NT2/D1 (cell line): ENCODE measurements at regions not wholly inside any gene's neighbourhood (a gene's known extent, or its start where the extent isn't known, plus 50 kb on each side); places are given as distances from the start of the nearest gene placed in this dataset.

Source experiments
- DNase-seq: peaks from one replicate; pipeline ENCODE4 v3.0.0-alpha.2; 2011; ENCODE audit warnings: low read depth, low spot score
- H3K27me3 ChIP-seq: 2 replicates; pipeline ENCODE4 v1.6.0; 2011; ENCODE audit warnings: mild to moderate bottlenecking; ENCODE audit not compliant: insufficient read length, insufficient read depth
- H3K36me3 ChIP-seq: 2 replicates; pipeline ENCODE4 v1.6.1; 2011; ENCODE audit warnings: mild to moderate bottlenecking, low read length, mixed read lengths; ENCODE audit not compliant: insufficient read depth, insufficient read length
- H3K4me1 ChIP-seq: 2 replicates; pipeline ENCODE4 v1.5.1; 2011; ENCODE audit not compliant: insufficient read depth, insufficient read length
- H3K4me3 ChIP-seq: 2 replicates; pipeline ENCODE4 v1.5.1; 2011; ENCODE audit warnings: low read depth; ENCODE audit not compliant: insufficient read length
- H3K9ac ChIP-seq: 2 replicates; pipeline ENCODE4 v1.6.0; 2011; ENCODE audit warnings: low read depth; ENCODE audit not compliant: insufficient read length
- H3K9me3 ChIP-seq: 2 replicates; pipeline ENCODE4 v1.5.1; 2011; ENCODE audit warnings: mild to moderate bottlenecking, low read length; ENCODE audit not compliant: insufficient read depth
- SUZ12 ChIP-seq: IDR thresholded peaks from 2 replicates; pipeline ENCODE4 v1.6.1; 2011; ENCODE audit not compliant: insufficient read length, insufficient read depth; ENCODE audit errors: extremely low read depth
- YY1 ChIP-seq: IDR thresholded peaks from 2 replicates; pipeline ENCODE4 v1.6.1; 2011; ENCODE audit not compliant: insufficient read length, insufficient read depth
- ZNF274 ChIP-seq: IDR thresholded peaks from 2 replicates; pipeline ENCODE4 v1.6.1; 2011; ENCODE audit warnings: mild to moderate bottlenecking, low read depth, low read length

DNA sequence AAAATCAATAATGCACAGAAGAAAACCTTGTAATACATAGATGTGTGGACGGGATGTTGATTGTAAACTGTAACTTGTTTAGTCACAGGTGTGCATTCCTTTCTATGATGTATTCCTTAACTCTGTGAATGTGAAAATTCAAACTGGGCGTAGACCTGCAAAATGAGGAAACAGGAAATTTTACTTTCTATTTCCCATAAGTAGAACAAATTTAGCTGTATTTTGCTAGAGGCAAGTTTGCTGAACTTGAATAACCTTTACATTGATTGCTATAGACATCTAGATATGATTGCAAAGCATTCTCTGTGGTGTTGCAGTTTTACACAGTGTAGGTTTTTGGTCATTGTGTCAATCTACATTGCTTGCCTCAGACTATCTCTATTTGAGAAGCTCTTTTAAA lies 368.4 kb upstream of the MAN1A1 start:
- H3K36me3 ChIP-seq, result no peaks in the 10 kb centered on the region
- no peak for DNase-seq
- TF ChIP-seq YY1, result no peak
- no peak for TF ChIP-seq ZNF274
- TF ChIP-seq SUZ12, result no peak

DNA sequence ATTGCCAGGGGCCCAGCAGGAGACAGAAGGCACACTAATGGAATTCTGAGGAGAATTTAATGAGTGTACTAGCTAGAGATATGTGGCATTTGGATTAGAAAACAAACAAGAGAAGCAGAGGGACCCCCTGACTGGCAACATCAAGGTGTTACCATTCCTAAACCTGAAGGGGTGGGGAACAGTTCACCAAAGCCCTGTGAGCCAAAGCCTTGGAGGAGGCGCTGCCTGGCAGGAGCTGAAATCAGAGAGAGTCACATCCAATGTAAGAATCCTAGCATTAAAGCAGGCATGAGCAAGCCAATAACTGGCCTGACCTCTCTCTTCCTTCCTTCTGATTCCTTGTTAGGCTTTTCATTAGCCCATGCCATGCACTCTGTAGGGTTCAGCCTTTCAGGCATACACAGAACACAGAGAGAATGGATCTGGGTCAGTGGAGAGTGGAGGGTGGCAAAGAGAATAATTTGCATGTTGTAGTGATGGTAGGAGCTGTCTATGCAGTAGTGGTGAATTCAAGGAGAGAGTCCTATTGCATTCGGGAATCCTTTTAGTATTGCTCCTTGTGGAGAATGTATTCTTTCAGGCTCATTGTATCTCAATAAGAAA lies 367.2 kb upstream of the MAN1A1 start:
- TF ChIP-seq YY1, result no peak
- no peak for TF ChIP-seq SUZ12
- no peak for TF ChIP-seq ZNF274
- no peak overlapping the region for H3K4me3 ChIP-seq
- H3K9ac ChIP-seq, result no peak overlapping the region
- no peak for DNase-seq
- no peaks in the 10 kb centered on the region for H3K27me3 ChIP-seq
- H3K9me3 ChIP-seq, result no peaks in the 10 kb centered on the region
- no peaks in the 10 kb centered on the region for H3K4me1 ChIP-seq
- H3K36me3 ChIP-seq, result no peaks in the 10 kb centered on the region

More for the DNA sequence above, 368.4 kb upstream of the MAN1A1 start:
- H3K9me3 ChIP-seq, result no peaks in the 10 kb centered on the region
- no peak overlapping the region for H3K4me3 ChIP-seq
- H3K27me3 ChIP-seq, result no peaks in the 10 kb centered on the region
- no peaks in the 10 kb centered on the region for H3K4me1 ChIP-seq
- no peak overlapping the region for H3K9ac ChIP-seq

DNA sequence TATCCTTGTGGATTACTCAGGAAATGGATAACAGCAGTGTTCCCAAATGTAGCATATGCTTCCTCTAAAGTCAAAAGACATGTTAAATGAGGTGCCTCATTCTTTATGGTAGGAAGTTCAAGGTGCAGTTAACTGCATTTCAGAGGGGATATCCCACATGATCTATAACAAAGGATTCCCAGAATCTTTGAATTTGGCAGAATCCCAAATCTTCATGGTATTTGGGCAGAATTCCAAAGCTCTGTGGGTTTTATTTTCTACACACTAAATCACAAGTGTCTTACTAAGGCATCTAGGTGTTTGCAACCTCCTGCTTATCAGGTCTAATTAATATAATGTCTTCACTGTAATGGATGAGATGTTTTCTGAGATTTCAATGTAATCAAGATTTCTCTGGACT lies 364.3 kb upstream of the MAN1A1 start:
- no peak for DNase-seq
- H3K36me3 ChIP-seq, result no peaks in the 10 kb centered on the region
- no peaks in the 10 kb centered on the region for H3K9me3 ChIP-seq
- no peaks in the 10 kb centered on the region for H3K27me3 ChIP-seq
- TF ChIP-seq SUZ12 (no peak), YY1 (no peak), ZNF274 (no peak)
- no peak overlapping the region for H3K9ac ChIP-seq
- H3K4me3 ChIP-seq, result no peak overlapping the region
- no peaks in the 10 kb centered on the region for H3K4me1 ChIP-seq

DNA sequence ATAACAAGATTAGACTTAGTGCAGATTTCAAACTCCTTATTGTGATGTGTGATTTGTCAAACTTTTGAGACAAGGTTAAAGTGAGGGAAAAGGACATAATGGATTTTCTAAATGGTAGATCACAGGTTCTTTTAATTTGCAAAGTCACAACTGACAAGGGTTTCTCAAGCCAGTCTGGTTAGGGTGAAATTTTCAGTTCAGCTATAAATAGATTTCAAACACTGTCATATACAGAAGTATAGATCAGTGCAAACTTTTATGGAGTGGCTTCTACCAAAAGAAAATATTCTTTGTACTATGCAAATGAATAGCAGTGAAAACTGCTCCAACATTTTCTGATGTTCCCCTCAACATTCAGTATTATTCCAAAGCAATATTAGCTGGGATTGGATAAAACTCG lies 337.1 kb upstream of the MAN1A1 start:
- no peak for DNase-seq

DNA sequence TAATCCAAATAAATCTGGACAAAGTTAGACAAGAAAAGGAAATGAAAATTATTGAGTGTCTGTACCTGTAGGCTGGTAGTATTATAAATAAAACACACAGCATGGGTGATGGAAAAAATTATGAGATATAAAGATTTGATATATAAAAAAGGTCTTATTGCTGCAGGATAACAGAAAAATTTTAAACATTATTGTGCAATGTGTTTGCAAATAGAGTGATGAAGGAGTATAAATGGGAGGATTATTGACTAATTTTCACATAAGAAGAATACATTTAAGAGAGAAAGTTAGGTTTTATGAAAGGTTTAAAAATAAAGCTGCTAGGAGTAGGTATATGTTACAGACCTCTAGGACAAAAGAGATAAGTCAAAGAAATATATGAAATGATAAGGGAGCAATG lies 336.7 kb upstream of the MAN1A1 start:
- Histone ChIP-seq H3K4me1 (no peaks in the 10 kb centered on the region), H3K36me3 (no peaks in the 10 kb centered on the region), H3K9me3 (no peaks in the 10 kb centered on the region), H3K9ac (no peak overlapping the region), H3K27me3 (no peaks in the 10 kb centered on the region), H3K4me3 (no peak overlapping the region)
- no peak for DNase-seq
- TF ChIP-seq ZNF274 (no peak), YY1 (no peak), SUZ12 (no peak)

More for the DNA sequence above, 337.1 kb upstream of the MAN1A1 start:
- TF ChIP-seq ZNF274 (no peak), SUZ12 (no peak), YY1 (no peak)
- Histone ChIP-seq H3K9me3 (no peaks in the 10 kb centered on the region), H3K36me3 (no peaks in the 10 kb centered on the region), H3K27me3 (no peaks in the 10 kb centered on the region), H3K9ac (no peak overlapping the region), H3K4me1 (no peaks in the 10 kb centered on the region), H3K4me3 (no peak overlapping the region)

DNA sequence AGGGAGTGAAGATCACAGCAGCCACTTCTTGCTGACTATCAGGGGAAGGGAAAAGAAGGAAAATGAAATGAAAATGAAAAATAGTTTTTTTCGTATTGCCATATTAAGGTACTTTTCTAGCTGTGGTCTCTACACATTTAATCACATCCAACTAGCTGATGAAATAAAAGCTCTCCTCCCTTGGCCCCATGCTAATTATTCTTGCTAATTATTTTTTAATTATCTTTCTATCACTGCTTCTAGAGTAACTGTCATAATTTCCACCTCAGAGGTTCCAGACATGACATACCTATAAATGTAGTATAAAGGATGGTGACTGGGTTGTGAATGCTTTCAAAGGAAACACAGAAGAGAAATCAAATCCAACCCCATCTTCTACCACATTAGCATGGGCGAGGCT lies 334.1 kb upstream of the MAN1A1 start:
- H3K9me3 ChIP-seq, result no peaks in the 10 kb centered on the region
- H3K36me3 ChIP-seq, result no peaks in the 10 kb centered on the region
- H3K4me1 ChIP-seq, result no peaks in the 10 kb centered on the region
- no peaks in the 10 kb centered on the region for H3K27me3 ChIP-seq
- no peak overlapping the region for H3K9ac ChIP-seq
- H3K4me3 ChIP-seq, result no peak overlapping the region
- TF ChIP-seq ZNF274, result no peak
- no peak for TF ChIP-seq SUZ12
- TF ChIP-seq YY1, result no peak
- no peak for DNase-seq

DNA sequence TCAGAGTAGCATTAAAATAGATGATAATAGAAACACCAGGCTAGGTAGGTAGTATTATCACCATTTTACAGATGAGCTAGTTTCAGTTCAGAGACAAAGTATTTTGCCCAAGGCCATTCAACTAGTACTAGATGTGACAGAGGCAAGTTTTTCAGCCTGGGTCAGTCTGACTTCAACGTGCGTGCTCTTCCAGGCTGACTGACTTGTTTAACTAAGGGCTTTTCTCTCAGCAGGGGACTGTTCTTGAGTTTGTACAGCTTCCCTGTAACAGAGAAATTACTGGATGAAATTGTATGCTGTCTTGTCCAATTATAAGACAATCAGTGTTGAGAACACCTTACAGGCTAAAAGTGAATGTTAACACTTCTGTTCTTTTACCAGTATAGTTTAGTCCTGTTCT lies 333.5 kb upstream of the MAN1A1 start:
- H3K4me3 ChIP-seq, result no peak overlapping the region
- H3K36me3 ChIP-seq, result no peaks in the 10 kb centered on the region
- no peaks in the 10 kb centered on the region for H3K4me1 ChIP-seq
- DNase-seq, result no peak
- H3K9ac ChIP-seq, result no peak overlapping the region
- H3K27me3 ChIP-seq, result no peaks in the 10 kb centered on the region
- no peak for TF ChIP-seq SUZ12
- TF ChIP-seq YY1, result no peak
- TF ChIP-seq ZNF274, result no peak
- H3K9me3 ChIP-seq, result no peaks in the 10 kb centered on the region

DNA sequence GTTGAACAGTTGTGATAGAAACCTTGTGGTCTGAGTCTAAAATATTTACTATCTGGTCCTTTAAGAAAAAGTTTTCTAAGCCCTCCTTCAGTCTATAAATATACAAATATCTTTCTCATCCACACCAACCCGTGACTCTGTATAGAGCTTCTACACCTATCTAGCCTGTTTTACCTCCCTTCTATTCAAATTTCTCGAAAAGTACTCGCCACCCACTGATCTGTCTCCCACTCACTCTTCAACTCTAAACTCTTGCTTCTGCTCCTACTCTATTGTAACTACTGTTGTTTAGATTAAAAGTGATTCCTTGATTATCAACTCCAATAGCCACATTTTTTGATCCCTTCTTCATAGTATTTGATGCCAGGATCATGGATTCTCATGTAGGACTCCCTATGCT lies 329.4 kb upstream of the MAN1A1 start:
- H3K9ac ChIP-seq, result no peak overlapping the region
- no peak for DNase-seq
- H3K36me3 ChIP-seq, result no peaks in the 10 kb centered on the region
- H3K4me3 ChIP-seq, result no peak overlapping the region
- H3K27me3 ChIP-seq, result no peaks in the 10 kb centered on the region
- TF ChIP-seq ZNF274 (no peak), SUZ12 (no peak), YY1 (no peak)
- H3K9me3 ChIP-seq, result no peaks in the 10 kb centered on the region
- H3K4me1 ChIP-seq, result no peaks in the 10 kb centered on the region
